Peyer's patch (tissue), 4 donors: ENCODE measurements at regions not wholly inside any gene's neighbourhood (a gene's known extent, or its start where the extent isn't known, plus 50 kb on each side); places are given as distances from the start of the nearest gene placed in this dataset.

Experiments used
- CTCF ChIP-seq, 6 experiments: fragments of 450-650 bp in 4 of 6; fragments of 200-600 bp in 2 of 6; sonication (generic) in 1 of 6; IDR thresholded peaks; one replicate each; pipeline ENCODE4 v1.5.1; 2017 to 2019; ENCODE audit warnings: antibody characterized with exemption in 6 of 6, mild to moderate bottlenecking in 3 of 6, moderate library complexity in 1 of 6
- POLR2A ChIP-seq, 2 donors: fragments of 450-650 bp; IDR thresholded peaks; one replicate each; pipeline ENCODE4 v1.5.1; 2017; ENCODE audit warnings: antibody characterized with exemption in 2 of 2, mild to moderate bottlenecking in 2 of 2, moderate library complexity in 2 of 2

DNA sequence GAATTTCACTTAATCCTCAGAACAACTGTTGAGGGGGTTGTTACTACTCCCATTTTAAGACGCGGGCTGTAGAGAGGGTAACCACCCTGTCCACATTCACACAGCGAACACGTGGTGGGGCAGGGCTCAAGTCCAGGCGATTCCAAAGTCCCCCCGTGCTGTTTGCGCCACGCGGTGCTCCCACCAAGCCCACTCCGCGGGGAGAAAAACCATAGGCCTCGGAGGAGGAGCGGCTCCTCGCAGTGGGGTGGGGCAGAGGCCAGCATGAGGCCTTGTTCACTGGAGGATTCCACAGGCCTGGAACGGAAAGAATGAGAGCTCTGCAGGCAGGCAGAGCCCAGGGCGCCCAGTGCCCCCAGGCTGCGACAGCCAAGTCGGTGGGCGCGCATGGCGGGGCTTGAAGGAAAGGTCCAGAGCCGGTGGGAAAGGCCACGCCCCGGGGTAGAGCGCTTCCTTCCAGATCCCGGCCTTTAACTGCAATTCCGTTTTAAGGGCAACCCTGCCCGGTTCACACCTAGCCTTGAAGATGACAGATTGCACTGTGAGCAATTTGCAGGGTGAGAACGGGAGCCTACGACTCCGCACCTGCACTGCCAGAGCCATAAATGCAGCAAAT lies 161.8 kb upstream of the TBL1XR1 start:
- no peak for TF ChIP-seq CTCF (IDR thresholded peaks at IDR 0.05)
- no peak for TF ChIP-seq POLR2A (IDR thresholded peaks at IDR 0.05)
